SIG-M5 treated with dmso at 0.1 percent for 504 hours (cell line): ENCODE measurements at regions not wholly inside any gene's neighbourhood (a gene's known extent, or its start where the extent isn't known, plus 50 kb on each side); places are given as distances from the start of the nearest gene placed in this dataset.

Experiments
- DNase-seq: peaks from one replicate; lab custom pipeline; 2025; ENCODE audit not compliant: unreplicated experiment; lab: John Stamatoyannopoulos, UW

DNA sequence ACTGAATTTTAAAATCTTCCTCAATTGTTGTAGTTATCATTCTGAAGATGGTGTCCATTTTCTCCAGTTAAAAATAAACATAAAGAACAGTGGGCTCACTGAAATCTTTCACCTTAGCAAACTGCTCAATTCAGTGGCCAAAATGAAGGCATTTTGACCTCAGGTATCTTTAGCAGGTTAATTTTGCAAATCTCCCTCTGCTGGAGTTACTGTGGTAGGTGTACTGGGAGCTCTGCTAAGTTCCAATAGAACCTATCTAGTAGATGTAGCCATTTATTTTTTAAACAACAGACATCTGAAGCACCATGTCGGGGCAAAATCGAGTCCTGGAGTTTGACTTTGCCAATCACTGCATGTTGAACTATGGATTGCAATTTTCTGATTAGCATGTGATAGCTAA, 177.1 kb downstream of the IRS1 start:
- no peak for DNase-seq

DNA sequence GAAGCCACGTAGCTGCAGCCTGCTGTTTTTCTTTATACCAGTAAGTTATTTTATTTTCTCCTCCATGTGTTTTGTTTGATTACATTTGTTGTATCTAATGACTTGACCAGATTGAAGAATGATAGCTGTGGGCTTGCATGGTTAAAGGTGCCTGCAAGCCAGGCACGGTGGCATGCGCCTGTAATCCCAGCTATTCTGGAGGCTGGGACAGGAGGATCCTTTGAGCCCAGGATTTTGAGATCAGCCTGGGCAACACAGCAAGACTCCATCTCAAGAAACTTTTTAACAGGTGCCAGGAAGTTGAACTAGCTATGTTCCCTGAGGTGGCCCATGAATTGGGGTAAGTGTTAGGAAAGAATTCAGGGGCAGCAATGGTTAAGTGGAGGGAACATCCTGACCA, 179.4 kb downstream of the IRS1 start:
- no peak for DNase-seq

DNA sequence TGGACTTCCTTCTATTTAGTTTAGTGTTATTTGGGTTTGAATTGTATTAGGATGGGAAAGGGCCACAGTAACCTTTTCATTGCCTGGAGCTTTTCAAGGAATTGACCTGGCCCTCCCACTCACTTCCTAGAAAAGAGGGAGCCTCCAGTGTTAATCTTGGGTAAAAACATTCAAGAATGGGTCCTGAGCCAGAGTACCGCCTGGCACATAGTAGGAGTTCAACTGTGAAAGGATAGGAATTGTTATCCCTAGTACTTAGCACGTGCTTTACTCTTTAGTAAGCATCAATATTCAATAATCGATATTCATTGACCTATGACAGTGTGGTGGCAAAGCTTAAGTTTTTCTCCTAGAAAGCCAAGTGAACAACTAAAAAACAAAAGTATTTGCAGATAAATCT, 179.9 kb downstream of the IRS1 start:
- no peak for DNase-seq

DNA sequence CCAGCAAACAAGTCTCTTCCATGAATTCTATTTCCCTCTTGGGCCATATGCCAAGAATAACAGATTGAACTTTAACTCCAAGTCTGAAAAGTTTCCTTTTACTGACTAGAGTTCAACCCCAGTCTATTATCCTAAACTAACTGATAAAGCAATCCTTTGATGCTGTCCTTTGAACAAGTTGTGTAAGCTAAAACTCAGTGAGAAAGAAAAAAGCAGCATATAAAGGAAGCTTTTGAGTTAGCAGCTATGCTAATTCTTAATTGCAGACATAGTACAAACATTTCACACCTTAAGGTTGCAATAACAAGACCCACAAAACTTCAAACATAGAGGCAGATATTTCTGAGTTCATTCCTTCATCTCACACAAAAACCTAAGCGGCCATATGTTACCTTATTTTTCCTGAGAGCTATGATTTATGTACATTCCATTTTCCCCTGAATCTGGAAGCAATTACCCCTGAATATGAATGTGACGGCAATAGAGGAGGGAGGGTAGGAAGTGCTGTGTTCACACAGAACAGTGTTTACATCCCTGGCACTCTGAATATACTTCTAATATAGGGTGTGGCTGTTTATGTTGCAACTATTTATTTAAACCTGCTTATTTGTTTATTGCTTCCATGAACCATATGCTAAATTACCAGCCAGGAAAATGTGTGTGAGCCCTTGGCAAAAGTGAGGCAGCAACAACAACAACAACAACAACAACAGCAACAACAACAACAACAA, 180.6 kb downstream of the IRS1 start:
- no peak for DNase-seq

DNA sequence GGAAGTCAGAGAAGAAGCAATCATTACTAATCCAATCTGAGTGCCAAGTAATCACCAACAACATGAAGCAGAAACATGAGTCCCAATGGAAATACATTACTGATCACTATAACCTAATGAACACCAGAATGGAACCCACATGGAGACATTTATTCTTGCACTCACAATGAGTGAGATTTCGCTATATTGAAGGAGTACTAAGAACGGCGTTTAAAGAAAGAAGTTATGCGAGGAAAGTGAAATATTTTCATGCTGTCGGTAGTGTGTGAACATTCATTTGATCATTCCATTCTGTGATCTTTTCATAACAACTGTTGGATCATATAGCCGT, 181.1 kb downstream of the IRS1 start:
- no peak for DNase-seq

DNA sequence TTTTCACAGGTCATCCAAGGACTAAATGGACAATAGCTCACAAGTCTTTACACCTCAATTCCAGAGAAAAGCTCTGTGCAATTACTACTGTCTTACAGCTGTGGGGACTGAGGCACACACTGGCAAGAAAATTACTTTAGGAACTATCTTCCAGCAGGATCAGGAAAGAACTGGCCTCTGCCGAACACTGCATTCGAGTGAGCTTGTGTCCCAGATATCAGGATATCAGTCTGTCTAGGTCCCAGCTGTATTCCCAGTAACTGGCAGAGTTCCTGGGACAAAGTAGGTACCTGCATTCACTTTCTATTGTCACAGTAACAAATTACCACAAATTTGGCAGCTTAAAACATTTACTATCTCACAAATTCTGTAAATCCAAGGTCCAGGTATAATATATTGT, 183.7 kb downstream of the IRS1 start:
- no peak for DNase-seq

DNA sequence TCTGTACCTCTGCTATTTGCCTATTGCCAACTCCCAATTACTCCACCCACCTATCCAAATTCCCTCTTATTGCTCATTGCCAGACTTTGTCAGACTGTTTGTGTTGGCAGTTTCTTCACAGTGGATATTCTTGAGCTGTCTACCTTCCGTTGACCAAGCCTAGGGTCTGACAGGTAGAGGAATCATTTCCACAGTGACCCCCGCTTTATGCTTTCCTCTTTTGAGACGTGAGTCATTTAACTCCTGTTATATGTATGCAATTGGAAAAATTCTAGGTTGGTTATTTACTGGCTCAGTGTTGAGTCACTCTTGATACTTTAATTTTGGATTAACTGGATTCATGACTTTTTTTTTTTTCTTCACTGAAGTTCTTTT, 187.7 kb downstream of the IRS1 start:
- no peak for DNase-seq

DNA sequence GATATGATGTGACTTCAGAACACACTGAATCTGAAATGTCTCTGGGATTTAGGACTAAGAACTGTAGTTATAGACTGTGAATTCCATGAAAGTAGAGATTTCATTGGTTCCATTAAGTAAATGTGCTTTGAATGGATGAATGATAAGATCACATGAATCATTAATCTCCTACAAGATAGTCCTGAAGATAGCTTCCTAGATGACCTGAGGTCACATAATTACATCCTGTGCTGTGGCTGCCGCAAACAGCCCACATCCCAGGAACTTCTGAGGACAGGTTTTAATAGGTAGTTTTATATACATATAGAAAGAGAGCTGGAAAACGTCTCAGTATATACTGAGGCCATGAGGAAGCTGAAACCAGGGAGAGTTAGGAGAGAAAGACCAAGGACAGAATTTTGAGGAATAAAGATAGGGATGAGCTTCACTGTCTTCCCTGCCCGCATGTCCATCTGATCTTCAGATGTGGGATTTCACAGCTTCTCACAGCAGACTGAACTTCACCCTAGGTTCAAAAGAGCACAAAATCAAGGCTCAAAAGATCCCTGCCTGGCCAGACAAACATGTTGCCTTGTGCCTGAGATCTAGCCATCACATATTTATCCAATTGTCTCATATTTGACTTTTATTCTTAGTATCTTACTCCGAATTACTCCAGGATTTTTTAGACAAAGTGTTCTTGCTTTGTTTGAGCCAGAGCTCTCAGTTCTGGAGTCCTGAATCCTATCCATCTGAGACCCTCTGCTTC, 188.2 kb downstream of the IRS1 start:
- DNase-seq, result no peak

DNA sequence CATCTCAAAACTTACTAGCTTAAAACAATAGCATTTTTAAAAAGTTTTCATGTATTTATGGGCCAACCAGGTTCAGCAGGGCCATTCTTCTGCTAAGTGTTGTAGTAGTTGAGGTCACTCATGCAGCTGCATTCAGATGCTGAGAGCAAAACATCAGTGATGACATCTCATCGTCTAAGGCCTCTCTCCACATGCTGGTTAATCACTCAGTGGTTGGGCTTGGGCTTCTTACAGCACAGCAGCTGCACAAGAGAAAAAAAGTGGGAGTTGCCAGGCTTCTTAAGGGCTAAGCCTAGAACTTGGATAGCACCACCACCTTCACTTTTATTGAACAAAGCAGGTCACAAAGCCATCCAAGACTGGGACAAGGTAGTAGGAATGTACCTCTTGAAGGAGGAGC, 190.3 kb downstream of the IRS1 start:
- DNase-seq, result no peak

DNA sequence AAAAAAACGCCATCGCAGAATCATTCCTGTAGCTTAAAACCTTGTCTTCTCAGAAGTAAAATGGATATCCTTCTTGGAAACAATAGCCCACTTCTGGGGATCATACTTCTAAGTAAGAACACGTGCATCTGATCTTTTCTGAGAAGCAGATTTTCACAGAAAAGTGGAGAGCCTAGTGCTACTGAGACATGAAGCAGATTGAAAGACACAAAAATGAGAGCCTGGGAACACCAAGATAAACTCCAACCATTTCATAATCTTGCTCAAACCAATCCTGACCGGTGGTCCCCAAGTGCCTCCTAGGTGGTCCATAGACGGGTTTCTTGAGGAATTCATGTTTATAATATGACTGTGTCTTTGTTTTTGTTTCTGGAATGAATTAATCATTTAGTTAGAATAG, 191.2 kb downstream of the IRS1 start:
- DNase-seq, result no peak

DNA sequence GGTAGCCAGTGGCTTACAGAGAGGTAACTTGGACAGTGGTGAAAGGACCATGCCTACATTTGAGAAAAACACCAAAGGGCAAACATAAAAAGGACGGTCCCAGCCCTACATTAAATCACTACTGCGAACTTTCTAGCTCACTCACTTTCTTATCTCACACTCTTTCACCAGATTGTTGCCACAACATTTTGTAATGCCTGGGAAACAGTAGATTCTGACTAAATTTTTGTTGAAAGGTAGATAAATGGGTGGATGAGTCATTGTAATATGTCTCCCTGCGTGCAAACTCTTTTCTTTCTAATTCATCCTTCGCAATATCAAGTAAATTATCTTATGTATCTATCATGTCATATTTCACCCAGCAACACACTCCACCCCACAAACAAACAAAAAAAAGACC, 192.2 kb downstream of the IRS1 start:
- DNase-seq, result no peak

DNA sequence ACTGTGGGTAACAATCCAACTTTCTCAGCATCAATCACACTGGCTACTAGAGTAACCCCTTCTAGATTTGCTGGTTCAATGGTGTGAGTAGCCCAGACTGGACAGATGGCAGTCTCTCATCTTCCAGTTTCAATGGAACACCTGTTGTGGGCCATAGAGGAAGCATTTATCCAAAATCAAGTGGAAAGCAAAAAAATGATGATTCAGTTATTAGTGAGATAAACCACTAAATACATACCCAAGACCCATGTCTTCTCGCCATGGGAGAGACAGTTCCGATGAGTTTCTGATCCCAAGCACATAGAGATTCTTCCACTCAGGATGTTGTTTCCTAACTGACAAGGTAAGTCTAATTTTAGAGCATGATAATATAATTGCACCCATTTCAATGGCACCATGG, 194.0 kb downstream of the IRS1 start:
- DNase-seq, result no peak

DNA sequence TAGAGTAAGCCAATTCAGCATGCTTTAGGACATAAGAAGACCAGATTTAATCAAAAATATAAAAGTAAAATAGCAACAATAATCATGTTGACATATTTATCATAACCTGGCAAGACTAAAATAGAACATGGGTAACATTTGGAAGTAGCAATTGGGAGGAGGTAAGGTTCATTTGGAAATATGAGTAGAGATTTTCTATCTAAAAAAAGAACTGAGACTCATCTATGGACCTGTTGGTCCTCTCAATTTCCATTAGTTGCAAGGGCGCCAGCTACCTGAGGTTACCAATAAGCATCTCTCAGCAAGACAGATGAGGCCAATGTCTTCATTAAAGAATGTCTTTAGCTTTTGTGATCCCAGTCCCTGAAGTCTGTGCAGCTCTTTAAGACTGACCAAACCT, 196.0 kb downstream of the IRS1 start:
- no peak for DNase-seq

DNA sequence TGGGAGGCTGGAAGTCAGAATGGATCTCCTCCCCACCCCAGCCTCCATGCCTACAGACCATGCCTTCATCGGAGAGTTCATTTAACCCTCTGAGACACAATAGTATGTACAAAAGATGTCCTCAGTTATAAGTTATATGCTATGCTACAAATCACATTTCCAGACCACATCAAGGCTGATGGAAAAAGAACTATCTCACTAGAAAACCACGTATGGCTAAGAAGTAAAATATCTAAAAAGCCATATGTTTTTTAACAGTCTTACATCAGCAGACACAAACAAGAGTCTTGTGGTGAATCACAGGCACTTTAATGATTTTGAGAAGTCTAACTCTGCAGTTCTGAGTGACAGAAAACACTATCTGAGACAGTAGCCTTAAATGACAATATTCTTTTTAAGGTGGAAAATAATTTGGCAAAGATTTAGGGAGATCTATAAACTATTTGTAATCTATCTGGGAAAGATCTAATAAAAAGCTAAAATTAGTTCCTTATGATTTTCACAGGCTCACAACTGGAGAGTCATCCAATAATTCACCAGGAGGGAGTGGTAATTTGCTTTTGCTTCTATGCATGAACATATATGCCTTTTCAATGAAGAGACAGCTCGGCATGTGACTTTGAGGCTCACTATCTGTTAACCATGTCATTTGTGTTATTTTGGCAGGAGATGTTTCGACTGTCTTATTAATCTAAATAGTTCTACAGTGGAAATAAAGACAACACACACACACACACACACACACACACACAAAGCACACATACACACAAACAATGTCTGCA, 197.5 kb downstream of the IRS1 start:
- no peak for DNase-seq

DNA sequence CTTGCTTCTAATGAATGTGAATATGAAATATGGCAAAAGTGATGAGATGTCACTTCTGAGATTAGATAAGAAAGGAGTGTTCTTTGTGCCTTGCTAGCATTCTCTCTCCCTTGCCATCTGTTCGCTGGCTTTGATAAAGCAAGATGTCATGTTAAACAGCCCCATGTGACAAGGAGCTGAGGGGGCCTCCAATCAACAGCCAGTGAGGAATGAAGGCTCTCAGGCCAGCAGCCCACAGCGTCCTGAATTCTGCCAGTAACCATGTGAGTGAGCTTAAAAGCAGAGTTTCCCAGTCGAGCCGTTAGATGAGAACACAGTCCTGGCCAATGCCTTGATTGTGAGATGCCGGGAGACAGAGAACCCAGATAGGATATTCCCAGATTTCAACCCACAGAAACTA, 198.8 kb downstream of the IRS1 start:
- no peak for DNase-seq

DNA sequence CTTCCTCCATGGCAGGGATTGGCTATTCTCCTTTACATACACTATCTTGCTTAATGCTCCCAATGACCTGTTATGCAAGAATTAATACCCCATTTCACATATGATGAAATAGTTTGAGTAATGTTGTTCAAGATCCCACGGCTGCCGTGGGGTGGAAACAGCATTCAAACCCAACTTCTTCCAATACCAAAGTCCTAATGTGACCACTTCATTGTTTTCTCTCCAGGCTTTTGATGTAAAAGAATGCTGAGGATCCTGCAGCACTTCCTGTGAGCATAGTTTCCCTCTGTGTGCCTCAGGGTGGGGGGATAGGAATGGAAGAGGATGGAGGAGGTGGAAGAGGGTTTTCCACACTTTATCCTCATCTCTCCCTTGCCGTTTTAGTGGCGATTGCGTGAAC, 199.4 kb downstream of the IRS1 start:
- peak; percentile 21 for DNase-seq

DNA sequence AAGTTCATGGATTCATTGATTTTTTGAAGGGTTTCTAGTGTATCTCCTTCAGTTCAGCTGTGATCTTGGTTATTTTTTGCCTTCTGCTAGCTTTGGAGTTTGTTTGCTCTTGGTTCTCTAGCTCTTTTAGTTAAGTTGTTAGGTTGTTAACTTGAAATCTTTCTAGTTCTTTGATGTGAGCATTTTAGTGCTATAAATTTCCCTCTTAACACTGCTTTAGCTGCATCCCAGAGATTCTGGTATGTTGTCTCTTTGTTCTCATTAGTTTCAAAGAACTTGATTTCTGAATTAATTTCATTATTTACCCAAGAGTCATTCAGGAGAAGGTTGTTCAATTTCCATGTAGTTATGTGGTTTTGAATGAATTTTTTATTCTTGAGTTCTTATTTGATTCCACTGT, 210.6 kb downstream of the IRS1 start:
- no peak for DNase-seq

DNA sequence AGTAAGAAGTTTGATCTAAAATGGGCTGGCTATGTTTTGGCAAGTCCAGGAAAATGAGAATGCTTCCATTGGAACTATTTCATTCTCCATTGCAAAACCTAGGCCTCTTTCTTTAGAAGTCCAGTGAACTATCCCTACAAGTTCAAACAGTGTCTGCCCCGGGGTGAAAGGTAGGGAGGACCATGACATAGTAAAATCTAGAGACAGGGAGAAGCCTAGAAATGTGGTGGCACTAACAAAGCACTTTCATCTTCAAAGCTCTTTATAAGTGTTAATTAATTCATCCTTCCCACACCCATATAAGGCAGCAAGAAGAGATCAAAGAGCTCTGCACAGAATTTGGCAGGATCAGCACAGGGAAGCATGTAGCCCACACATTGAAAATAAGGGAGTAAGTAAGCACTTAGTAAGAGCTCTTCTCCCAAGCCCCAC, 214.5 kb downstream of the IRS1 start:
- DNase-seq, result no peak

DNA sequence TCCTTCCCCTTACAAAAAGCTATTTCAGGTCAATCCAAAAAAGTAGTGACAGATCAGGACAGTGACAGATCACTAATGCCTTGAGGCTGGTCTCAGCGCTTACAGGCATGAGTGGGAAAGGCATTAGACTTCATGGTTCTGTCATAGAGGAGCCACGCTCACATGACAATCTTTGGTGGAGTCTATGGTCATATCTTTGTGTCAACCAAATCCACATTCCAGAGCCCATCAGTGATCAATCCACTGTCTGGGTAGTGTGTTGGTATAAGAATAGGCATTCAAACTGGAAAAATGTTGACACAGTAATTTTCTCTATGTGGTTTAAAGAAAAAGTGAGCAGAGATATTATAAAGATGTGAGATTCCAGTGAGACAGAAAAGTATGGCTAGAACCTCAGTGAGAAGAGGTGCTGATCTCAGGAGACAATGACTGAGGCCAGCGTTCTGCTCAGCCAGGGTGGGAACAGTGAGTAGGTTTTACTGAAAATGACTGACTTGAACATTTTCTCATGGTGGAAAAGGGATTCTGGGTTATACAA, 215.0 kb downstream of the IRS1 start:
- no peak for DNase-seq

DNA sequence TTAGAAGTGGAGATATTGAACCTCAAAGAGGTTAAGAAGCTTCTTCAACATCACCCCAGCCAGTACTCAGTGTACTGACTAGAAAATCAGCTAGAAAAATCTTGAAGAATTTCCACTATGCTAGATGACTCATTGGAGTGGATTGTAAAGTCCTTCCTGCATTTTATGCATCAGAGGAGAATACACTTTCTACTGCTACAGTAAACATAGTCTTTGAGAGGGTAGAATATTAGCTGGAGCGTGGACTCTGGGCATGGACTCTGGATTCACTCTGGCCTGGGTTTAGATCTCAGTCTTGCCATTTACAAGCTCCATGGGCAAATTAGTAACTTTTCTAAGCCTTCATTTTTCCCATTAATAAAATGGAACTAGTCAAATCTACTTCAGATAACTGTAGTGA, 215.9 kb downstream of the IRS1 start:
- peak; percentile 5 for DNase-seq

DNA sequence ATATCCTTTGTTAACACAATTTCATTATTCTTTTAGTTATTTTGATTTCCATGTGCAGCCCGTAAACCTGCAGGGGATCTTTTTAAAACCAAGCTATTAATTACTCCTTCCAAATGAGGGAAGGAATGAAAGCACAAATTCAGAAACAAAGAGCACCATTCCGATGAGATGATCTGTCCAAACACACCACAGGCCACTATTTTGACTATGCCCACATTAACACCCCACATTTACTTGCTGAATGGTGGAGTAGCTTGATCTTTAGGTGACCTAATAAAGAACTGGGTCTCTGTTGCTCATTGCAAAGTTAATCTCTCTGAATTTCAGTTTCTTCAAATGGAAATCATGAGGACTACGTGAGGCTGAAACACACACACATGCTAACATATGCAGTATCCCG, 218.0 kb downstream of the IRS1 start:
- DNase-seq, result no peak

DNA sequence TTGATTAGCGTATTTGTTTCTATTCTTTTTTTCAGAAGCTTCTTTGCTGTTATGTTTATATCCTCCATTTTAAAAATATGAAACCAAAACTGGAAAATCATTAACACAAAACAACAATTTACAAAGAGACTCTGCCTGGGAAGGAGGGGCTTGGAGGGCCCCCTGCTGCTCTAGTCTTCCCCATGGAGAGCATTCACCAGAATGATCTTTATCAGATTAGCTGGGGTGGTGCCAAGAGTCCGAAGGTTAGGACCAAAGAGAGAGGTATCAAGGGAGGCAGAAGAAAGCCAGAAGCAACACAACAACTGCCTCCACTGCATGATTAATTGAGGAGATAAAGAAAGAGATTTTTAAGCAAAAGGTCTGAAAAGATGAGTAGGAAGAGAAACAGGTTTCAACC, 218.6 kb downstream of the IRS1 start:
- no peak for DNase-seq
